ENCODE measurements at regions not wholly inside any gene's neighbourhood (a gene's known extent, or its start where the extent isn't known, plus 50 kb on each side); places are given as distances from the start of the nearest gene placed in this dataset.

DNA sequence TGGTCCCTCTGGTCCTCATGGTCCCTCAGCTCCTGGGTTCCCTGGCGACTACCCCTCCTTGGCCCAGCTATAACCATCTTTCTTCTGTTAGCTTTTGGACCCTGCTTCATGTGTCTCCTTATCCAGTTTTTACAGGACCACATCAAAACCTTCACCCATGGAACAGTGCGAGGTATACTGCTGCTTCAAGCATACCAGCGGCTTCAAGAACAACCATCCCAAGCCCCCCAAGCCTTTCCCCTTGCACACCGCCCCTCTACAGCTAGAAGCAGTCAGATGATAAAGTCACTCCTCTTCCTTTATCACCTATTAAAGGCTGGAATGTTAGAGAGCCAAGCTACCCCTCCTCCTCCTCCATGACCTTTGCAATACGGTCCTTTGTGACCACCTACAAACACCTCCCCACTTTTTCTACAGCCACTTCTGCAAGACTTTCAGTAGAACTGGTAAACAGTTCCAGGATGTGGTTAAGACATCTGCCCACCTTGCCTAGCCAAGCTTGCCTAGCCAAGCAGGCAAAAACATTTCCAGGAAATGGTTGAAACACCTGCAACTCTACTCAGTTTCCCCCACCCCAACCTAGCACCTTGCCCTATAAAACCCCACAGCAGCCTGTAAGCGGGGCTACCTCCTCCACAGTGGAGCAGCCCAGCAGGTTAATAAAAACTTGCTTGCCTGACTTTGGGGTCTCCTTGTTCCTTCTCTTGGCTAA, 125.7 kb downstream of the ZC4H2 start:
- CTCF ChIA-PET: no interaction called here
- ATAC-seq (no peak), DNase-seq (ENCODE audit: low read depth, low spot score) (no peak)
- Histone ChIP-seq H3K4me1 (ENCODE audit: control insufficient read depth in 1 of 2, insufficient read depth in 2 of 2, low read length in 2 of 2) (no peaks in the 10 kb centered on the region), H3K79me2 (ENCODE audit: insufficient read depth, low read length) (no peaks in the 10 kb centered on the region), H2AFZ (ENCODE audit: low read depth, low read length, poor library complexity, severe bottlenecking) (no peak overlapping the region), H3K36me3 (ENCODE audit: control insufficient read depth in 1 of 2, insufficient read depth in 2 of 2, low read length in 2 of 2) (no peaks in the 10 kb centered on the region), H4K20me1 (ENCODE audit: insufficient read depth) (no peaks in the 10 kb centered on the region), H3K9ac (ENCODE audit: low read length) (no peak overlapping the region), H3K9me3 (ENCODE audit: control insufficient read depth in 1 of 2, insufficient read depth in 1 of 2, low read depth in 1 of 2, low read length in 2 of 2) (no peaks in the 10 kb centered on the region), H3K9me2 (ENCODE audit: insufficient read depth) (no peaks in the 10 kb centered on the region), H3K4me2 (ENCODE audit: low read length) (no peak overlapping the region), H3K4me3 (replicated peaks in 1 of 2; ENCODE audit: low read depth in 1 of 2, low read length in 2 of 2) (no peak overlapping the region), H3K27ac (ENCODE audit: low read depth, low read length) (no peak overlapping the region), H3K27me3 (ENCODE audit: insufficient read depth, low read length) (no peaks in the 10 kb centered on the region)
- RAD21 ChIA-PET (ENCODE audit: low non-redundant PET in 1 of 2, low total read pairs in 2 of 2, uncharacterized antibody in 2 of 2, unreplicated experiment in 2 of 2): no interaction called here
- intact Hi-C loops (cut with micrococcal nuclease): no loop called here
- no peak for TF ChIP-seq ZNF274 (IDR thresholded peaks at IDR 0.05; ENCODE audit: low read depth, low read length)
- TF ChIP-seq, protein P1, sequence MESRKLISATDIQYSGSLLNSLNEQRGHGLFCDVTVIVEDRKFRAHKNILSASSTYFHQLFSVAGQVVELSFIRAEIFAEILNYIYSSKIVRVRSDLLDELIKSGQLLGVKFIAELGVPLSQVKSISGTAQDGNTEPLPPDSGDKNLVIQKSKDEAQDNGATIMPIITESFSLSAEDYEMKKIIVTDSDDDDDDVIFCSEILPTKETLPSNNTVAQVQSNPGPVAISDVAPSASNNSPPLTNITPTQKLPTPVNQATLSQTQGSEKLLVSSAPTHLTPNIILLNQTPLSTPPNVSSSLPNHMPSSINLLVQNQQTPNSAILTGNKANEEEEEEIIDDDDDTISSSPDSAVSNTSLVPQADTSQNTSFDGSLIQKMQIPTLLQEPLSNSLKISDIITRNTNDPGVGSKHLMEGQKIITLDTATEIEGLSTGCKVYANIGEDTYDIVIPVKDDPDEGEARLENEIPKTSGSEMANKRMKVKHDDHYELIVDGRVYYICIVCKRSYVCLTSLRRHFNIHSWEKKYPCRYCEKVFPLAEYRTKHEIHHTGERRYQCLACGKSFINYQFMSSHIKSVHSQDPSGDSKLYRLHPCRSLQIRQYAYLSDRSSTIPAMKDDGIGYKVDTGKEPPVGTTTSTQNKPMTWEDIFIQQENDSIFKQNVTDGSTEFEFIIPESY (IDR thresholded peaks at IDR 0.05; ENCODE audit: extremely low read depth, insufficient replicate concordance, low read length): no peak
- no peak for TF ChIP-seq CEBPB (IDR thresholded peaks at IDR 0.05; ENCODE audit: low read depth)
- TF ChIP-seq CTCF (IDR thresholded peaks at IDR 0.05 in 2 of 3, conservative IDR thresholded peaks at IDR 0.05 in 1 of 3; ENCODE audit: borderline replicate concordance in 1 of 3, insufficient read depth in 1 of 3, low read depth in 2 of 3, low read length in 2 of 3): no peak
- TF ChIP-seq ZFX (IDR thresholded peaks at IDR 0.05): no peak
- TF ChIP-seq, protein P2, sequence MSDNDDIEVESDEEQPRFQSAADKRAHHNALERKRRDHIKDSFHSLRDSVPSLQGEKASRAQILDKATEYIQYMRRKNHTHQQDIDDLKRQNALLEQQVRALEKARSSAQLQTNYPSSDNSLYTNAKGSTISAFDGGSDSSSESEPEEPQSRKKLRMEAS (IDR thresholded peaks at IDR 0.05): no peak
- no peak for TF ChIP-seq SIN3A (IDR thresholded peaks at IDR 0.05; ENCODE audit: low read depth)
- no peak for TF ChIP-seq RAD21 (IDR thresholded peaks at IDR 0.05; ENCODE audit: low read depth)
- TF ChIP-seq POLR2AphosphoS5 (IDR thresholded peaks at IDR 0.05; ENCODE audit: low read depth, low read length): no peak
- no peak for TF ChIP-seq TCF7L2 (IDR thresholded peaks at IDR 0.05; ENCODE audit: borderline replicate concordance, extremely low read depth, insufficient read depth, insufficient read length)
- TF ChIP-seq REST (IDR thresholded peaks at IDR 0.05; ENCODE audit: low read depth): no peak
- TF ChIP-seq EZH2 (IDR thresholded peaks at IDR 0.05): no peak
- TF ChIP-seq YY1 (IDR thresholded peaks at IDR 0.05; ENCODE audit: extremely low read depth, insufficient replicate concordance, low read depth, low read length): no peak
- TF ChIP-seq, protein P3, sequence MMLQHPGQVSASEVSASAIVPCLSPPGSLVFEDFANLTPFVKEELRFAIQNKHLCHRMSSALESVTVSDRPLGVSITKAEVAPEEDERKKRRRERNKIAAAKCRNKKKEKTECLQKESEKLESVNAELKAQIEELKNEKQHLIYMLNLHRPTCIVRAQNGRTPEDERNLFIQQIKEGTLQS (IDR thresholded peaks at IDR 0.05): no peak
- POLR2A ChIA-PET: no interaction called here
- BruUV-seq (replicated peaks): no TSS peak
